ENCODE measurements at regions not wholly inside any gene's neighbourhood (a gene's known extent, or its start where the extent isn't known, plus 50 kb on each side); places are given as distances from the start of the nearest gene placed in this dataset.

GRCh38 chr2:236955521-236956030, 130.1 kb upstream of the COPS8 start:
- Mint-ChIP-seq H3K9me3 (peaks cover 31% of the 10 kb centered on the region), H3K36me3 (peaks cover 16% of the 10 kb centered on the region), H3K4me3 (no peak overlapping the region), H3K4me1 (no peaks in the 10 kb centered on the region), H3K27me3 (ENCODE audit: low read depth) (no peaks in the 10 kb centered on the region; the same call in none of the 2 replicates), H3K27ac (no peak overlapping the region)
- DNase-seq (ENCODE audit: low spot score) (no peak), ATAC-seq (no peak)
- POLR2A ChIA-PET = no interaction called here
- TF ChIP-seq SMAD4 (CRISPR knock-in tag; IDR thresholded peaks at IDR 0.05) = no peak
- no peak for TF ChIP-seq ZNF263 (CRISPR knock-in tag; IDR thresholded peaks at IDR 0.05; ENCODE audit: low read depth)
- TF ChIP-seq ZNF121 (CRISPR knock-in tag; IDR thresholded peaks at IDR 0.05) = no peak
- no peak for TF ChIP-seq ZNF232 (CRISPR knock-in tag; IDR thresholded peaks at IDR 0.05)
- TF ChIP-seq E2F5 (CRISPR knock-in tag; IDR thresholded peaks at IDR 0.05) = no peak
- TF ChIP-seq TP53 (CRISPR knock-in tag; IDR thresholded peaks at IDR 0.05) = no peak
- no peak for TF ChIP-seq OVOL2 (CRISPR knock-in tag; IDR thresholded peaks at IDR 0.05; ENCODE audit: borderline replicate concordance)
- TF ChIP-seq E2F4 (CRISPR knock-in tag; IDR thresholded peaks at IDR 0.05; ENCODE audit: borderline replicate concordance, low read depth) = no peak
- no peak for TF ChIP-seq ZMAT4 (CRISPR knock-in tag; IDR thresholded peaks at IDR 0.05)
- CTCF ChIA-PET = interaction anchor here (0.5 kb wide), 1 partner anchor 806 kb away, joined by 4 read pairs; no protein-coding TSS in a partner anchor

GRCh38 chr2:236956031-236956618, 129.6 kb upstream of the COPS8 start:
- Mint-ChIP-seq H3K27ac (no peak overlapping the region), H3K9me3 (peaks cover 30% of the 10 kb centered on the region), H3K27me3 (ENCODE audit: low read depth) (no peaks in the 10 kb centered on the region; the same call in none of the 2 replicates), H3K36me3 (peaks cover 14% of the 10 kb centered on the region), H3K4me1 (no peaks in the 10 kb centered on the region), H3K4me3 (no peak overlapping the region)
- POLR2A ChIA-PET = no interaction called here
- no peak for ATAC-seq
- no peak for DNase-seq (ENCODE audit: low spot score)
- CTCF ChIA-PET = no interaction called here
- TF ChIP-seq ZSCAN18 (CRISPR knock-in tag; IDR thresholded peaks at IDR 0.05) = no peak
- no peak for TF ChIP-seq SOX15 (CRISPR knock-in tag; IDR thresholded peaks at IDR 0.05)
- no peak for TF ChIP-seq PRDM15 (CRISPR knock-in tag; IDR thresholded peaks at IDR 0.05)
- TF ChIP-seq ATF2 (CRISPR knock-in tag; IDR thresholded peaks at IDR 0.05; ENCODE audit: borderline replicate concordance, low read depth) = no peak
- no peak for TF ChIP-seq CTCF (IDR thresholded peaks at IDR 0.05)
- TF ChIP-seq GTF2I (CRISPR knock-in tag; conservative IDR thresholded peaks at IDR 0.05) = no peak
- TF ChIP-seq NR1H2 (CRISPR knock-in tag; IDR thresholded peaks at IDR 0.05) = no peak
- no peak for TF ChIP-seq FOXP1 (CRISPR knock-in tag; IDR thresholded peaks at IDR 0.05; ENCODE audit: borderline replicate concordance)
- TF ChIP-seq AR (CRISPR knock-in tag; IDR thresholded peaks at IDR 0.05) = no peak
- no peak for TF ChIP-seq ZNF416 (CRISPR knock-in tag; IDR thresholded peaks at IDR 0.05)
- no peak for TF ChIP-seq RELA (CRISPR knock-in tag; IDR thresholded peaks at IDR 0.05; ENCODE audit: borderline replicate concordance)
